ENCODE measurements at regions not wholly inside any gene's neighbourhood (a gene's known extent, or its start where the extent isn't known, plus 50 kb on each side); places are given as distances from the start of the nearest gene placed in this dataset.
"Not testable (repeated sequence)": the region's sequence is repeated elsewhere in the genome, so short reads cannot be mapped to it uniquely, and the experiment has no call there.

DNA sequence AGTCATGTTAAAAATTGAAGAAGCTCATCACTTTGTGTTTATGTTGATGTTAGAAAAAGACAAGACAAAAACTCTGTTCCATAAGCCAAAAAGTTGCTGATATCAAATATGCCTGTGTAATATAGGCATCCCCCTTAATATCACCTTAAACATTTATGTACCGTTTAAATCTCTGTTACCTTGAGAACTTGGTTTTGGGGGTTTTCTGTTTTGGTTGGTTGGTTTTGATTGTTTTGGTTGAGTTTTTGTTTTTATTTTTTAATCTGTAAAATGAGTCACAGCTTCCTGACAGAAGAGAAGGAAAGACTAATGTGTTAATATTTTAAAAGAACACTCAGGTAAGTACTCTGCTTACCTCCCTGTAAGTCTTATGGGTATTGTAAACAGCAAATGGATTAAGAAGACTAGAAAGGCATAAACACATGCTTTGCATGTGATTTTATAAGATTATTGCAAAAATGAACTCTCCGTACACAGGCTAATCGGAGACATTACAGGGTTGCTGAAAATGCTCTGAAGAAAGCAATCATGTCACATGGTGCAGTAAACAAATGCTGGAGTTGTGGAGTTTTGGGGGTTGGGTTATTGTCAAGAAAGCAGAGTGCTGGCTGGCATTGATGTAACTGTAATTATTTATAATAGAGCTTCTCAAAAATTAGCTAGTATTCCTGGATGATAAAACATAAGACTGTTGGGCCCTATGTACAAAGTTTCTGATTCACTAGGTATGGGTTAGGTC is 69.5 kb upstream of the MBNL1 start:
- DNase-seq, result no peak

GRCh38 chr3:152200476-152201420 is 68.0 kb upstream of the MBNL1 start:
- no peak for DNase-seq

DNA sequence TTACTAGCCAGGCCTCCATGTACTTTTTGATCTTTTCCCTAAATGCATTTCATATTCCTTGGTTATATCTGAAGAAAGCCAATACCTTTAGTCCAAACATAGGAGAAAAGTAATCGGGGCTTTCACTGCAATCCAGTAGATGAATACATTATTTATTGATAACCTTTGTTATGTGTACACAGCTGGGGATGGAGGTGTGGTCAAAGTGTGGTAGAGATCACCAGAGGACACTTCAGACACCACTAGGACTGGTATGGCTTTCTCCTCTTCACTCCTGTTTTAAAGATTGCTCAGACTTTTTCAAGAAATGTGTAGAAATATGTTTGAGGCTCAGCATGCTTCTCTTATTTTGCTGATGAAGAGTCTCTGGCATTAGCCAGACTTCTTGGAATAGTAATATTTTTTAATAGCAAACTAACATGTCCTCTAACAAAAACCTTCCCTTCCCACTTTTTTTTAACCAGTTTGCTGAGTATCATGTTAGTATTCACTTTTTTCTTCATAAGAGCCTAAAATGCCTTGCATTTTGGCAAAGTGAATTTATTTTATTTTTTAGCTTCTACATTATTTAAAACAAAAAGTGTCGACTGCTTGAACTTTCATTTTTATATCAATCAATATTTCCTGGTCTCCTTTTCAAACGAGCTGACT is 65.6 kb upstream of the MBNL1 start:
- no peak for DNase-seq

GRCh38 chr3:152203652-152204051 is 65.1 kb upstream of the MBNL1 start:
- no peak for DNase-seq

DNA sequence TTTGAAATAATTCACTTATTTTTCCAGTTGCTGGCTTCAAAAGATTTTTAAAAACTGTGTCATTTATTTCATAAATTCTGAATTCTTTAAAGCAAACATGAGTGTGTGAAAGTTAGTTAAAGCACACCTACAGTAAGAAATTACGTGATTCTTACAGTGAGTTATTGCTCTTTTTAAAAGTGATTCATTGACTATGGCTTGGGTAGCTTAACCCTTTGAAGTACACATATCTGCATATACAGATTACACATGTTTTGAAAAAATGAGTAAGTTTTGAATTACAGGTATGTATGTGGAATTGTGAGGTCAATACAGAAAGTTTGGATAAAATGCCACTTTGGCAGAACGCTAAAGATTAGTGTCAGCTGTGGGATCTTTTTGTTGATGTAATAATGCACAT is 64.5 kb upstream of the MBNL1 start:
- no peak for DNase-seq

DNA sequence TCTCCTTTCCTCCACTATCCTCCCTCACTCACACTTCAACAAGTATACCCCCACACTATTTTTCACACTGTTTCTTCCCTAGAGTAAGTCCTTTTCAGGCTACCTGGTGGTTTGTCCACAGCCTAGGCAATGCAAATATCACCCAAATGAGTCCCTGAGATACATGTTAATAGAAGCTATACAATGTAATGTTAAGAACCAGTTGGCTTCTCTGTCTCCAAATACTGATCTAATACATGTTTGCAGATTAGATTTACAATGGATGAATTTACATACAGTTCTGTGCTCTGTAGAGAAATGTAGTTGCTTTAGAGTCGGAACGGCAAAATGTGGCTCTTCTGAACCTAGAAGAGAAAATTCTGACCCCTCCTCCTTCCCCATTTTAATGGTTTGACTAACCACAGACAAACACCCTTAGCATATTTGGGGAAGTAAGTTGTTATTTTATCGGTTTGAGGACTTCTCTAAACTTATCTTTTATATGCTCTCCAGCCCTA is 63.6 kb upstream of the MBNL1 start:
- no peak for DNase-seq

GRCh38 chr3:152206243-152206760 is 62.4 kb upstream of the MBNL1 start:
- DNase-seq, result no peak

GRCh38 chr3:152208439-152208838 is 60.3 kb upstream of the MBNL1 start:
- no peak for DNase-seq

- DNase-seq, result no peak
Measured at GRCh38 chr3:152209060-152209459, 59.7 kb upstream of the MBNL1 start.

DNA sequence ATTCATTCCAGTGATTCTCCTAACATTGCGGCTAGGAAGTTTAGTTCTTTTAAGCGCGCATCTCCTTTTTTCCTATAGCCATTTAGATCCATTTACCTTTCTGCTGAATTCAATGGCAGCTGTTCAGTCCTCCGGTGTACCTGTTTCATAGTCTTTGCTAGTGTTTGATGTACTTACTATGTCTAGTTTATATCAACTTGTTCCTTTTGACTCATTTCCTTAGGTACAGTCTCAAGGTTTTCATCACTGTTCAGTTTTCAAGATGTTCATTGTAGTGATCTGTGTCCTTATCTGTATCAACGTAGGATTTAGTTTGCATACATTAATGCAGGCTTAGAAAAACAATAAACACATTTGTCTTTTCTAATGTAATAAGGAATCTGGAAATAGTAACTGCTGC is 59.0 kb upstream of the MBNL1 start:
- no peak for DNase-seq

- DNase-seq, result no peak
Measured at GRCh38 chr3:152210697-152211096, 58.0 kb upstream of the MBNL1 start.

DNA sequence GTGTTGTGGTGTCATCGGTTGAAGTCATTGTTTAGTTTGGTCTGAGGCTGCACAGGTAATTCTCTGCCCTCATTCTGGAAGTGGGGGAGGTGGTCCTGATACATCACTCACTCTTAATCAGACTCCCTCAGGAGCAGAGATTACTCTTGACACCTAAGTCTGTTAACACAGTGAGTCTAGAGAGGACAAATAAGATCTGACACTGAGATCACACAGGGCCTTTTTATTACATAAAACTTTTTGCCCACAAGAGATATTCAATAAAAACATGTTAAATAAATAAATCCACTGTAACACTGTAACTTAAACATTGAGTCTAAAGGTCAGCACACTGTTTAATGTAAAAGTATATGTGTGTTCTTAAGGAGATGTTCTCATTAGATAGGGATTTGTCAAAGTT is 57.1 kb upstream of the MBNL1 start:
- no peak for DNase-seq

GRCh38 chr3:152213203-152213602 is 55.5 kb upstream of the MBNL1 start:
- DNase-seq, result no peak

GRCh38 chr3:152213938-152214337 is 54.8 kb upstream of the MBNL1 start:
- DNase-seq, result no peak

DNA sequence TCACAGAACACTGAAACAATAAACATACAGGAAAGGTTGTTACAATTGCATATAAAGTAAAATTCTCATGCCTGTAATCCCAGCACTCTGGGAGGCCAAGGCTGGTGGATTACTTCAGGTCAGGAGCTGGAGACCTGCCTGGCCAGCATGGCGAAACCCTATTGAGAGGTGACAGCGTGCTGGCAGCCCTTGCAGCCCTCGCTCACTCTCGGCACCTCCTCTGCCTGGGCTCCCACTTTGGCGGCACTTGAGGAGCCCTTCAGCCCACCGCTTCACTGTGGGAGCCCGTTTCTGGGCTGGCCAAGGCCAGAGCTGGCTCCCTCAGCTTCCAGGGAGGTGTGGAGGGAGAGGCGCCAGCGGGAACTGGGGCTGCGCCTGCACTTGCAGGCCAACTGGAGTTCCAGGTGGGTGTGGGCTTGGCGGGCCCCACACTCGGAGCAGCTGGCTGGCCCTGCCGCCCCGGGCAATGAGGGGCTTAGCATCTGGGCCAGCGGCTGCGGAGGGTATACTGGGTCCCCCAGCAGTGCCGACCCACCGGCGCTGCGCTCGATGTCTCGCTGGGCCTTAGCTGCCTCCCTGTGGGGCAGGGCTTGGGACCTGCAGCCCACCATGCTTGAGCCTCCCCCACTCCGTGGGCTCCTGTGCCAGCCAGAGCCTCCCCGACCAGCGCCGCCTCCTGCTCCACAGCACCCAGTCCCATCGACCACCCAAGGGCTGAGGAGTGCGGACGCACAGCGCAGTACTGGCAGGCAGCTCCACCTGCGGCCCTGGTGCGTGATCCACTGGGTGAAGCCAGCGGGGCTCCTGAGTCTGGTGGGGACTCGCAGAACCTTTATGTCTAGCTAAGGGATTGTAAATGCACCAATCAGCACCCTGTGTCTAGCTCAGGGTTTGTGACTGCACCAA is 51.5 kb upstream of the MBNL1 start:
- not testable (repeated sequence) for DNase-seq

DNA sequence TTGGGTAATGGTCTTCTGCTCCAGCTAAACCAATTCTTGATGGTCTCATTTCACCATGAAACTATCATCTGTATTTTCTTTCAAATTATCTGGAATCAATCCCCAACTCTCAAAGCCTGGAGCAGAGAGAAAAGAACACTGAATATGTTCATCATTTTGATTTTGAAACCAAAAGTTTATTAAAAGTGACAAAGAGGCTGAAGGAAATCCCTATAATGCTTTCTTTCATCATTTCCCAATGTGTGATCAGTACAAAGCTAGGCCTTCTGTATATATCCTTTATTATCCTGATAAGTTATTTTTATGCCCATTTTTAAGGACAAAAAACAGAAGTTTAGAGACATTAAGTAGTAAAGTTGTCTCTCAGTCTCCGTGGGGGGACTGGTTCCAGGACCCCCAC is 50.1 kb upstream of the MBNL1 start:
- DNase-seq, result no peak

Data from eye (tissue), 1 donor.